B cell (primary cell): ENCODE measurements at regions not wholly inside any gene's neighbourhood (a gene's known extent, or its start where the extent isn't known, plus 50 kb on each side); places are given as distances from the start of the nearest gene placed in this dataset.

ENCODE experiments used
- CTCF ChIP-seq: fragments of 200-600 bp; IDR thresholded peaks from one replicate; pipeline ENCODE4 v1.8.0; 2022; ENCODE audit warnings: antibody characterized with exemption, mild to moderate bottlenecking
- EZH2 ChIP-seq: IDR thresholded peaks from 2 replicates; pipeline ENCODE4 v1.6.1; 2012; ENCODE audit warnings: borderline replicate concordance, low read depth, mild to moderate bottlenecking, moderate library complexity, low read length; ENCODE audit not compliant: insufficient read depth, poor library complexity, severe bottlenecking

DNA sequence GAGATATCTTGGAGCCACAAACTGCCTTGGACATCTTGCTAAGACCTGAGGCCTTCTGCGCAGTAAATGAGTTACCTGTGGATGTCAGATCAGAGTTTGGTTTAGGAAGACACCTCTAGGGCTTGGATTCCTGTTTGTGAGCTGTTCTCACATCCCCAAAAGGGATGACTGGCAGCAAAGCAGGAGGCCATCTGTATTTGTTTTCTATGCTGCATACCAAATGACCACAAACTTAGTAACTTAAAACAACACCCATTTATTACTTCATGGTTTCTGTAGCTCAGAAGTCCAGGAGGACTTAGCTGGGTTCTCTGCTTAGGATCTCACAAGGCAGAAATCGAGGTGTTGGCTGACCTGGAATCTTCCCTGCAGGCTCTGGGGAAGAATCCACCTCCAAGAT lies 116.7 kb downstream of the UNC5CL start:
- TF ChIP-seq CTCF (no peak), EZH2 (no peak)
